ENCODE measurements at regions not wholly inside any gene's neighbourhood (a gene's known extent, or its start where the extent isn't known, plus 50 kb on each side); places are given as distances from the start of the nearest gene placed in this dataset.
A peak's percentile ranks its signal among the peaks of the same experiment; 100 is the strongest.
"Not testable (repeated sequence)": the region's sequence is repeated elsewhere in the genome, so short reads cannot be mapped to it uniquely, and the experiment has no call there.

DNA sequence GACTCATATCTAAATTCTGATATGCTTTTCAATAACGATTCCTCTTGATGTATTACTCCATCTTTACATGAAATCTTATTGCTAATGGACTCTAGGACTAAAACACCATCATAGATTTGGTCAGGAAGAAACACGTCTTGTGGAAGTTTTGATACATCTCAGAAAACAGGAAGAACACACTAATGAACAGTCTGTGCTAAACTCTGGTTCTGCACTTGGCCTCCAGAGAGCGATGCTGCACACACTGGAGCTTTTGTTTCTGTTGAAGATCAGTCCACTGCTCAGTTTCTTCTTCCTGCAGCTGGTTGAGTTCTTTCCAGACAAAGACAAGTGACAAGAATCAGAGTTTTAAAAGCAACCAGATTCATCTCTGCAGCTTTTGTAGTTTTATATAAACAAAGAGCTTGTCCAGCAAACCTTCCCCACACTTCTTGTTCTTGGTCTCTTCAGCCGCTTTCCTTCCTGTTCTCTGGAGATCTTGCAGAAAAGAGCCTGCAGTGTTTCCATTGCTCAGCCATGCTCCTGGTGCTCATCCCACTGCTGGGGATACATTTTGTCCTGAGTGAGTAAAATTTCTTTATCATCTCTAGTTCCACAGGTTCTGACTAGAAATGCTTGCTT is 229.1 kb upstream of the OR4E1 start:
- no peak for DNase-seq (ENCODE audit: low spot score)

DNA sequence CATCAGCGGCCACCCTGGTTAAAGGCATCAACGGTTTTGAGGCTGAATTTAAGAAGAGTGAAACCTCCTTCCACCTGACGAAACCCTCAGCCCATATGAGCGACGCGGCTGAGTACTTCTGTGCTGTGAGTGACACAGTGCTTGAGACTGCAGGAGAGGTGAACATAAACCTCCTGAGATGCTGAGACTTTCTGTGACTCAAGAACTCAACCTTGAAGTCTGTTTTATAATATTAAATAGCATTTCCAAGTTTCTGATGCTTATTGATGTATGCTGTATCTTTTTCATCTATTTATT is 221.2 kb upstream of the OR4E1 start:
- DNase-seq (ENCODE audit: low spot score) = not testable (repeated sequence)

DNA sequence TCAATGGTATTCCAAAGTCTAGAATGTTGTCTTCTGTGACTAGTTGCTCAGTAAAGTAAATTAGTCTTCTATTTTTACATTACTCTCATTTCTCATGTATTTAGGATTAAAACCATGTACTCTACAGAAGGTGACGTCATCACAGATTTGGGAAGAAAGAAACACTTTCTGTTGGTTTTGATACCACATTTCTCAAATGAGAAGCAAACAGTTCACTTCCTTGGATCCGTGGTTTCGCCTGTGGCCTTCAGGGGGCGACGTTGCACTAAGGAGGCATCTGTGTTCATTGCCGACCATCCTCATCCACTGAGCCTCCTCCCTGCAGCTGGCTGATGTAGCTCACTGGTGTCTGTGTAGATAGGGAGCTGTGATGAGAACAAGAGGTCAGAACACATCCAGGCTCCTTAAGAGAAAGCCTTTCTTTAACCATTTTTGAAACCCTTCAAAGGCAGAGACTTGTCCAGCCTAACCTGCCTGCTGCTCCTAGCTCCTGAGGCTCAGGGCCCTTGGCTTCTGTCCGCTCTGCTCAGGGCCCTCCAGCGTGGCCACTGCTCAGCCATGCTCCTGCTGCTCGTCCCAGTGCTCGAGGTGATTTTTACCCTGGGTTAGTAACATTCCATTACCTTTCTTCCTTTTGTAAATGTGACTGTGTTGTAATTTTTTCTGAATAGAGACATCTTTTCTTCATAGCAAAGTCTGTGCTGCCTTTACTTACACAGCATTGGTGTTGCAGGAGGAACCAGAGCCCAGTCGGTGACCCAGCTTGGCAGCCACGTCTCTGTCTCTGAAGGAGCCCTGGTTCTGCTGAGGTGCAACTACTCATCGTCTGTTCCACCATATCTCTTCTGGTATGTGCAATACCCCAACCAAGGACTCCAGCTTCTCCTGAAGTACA is 220.6 kb upstream of the OR4E1 start:
- no peak for DNase-seq (ENCODE audit: low spot score)

DNA sequence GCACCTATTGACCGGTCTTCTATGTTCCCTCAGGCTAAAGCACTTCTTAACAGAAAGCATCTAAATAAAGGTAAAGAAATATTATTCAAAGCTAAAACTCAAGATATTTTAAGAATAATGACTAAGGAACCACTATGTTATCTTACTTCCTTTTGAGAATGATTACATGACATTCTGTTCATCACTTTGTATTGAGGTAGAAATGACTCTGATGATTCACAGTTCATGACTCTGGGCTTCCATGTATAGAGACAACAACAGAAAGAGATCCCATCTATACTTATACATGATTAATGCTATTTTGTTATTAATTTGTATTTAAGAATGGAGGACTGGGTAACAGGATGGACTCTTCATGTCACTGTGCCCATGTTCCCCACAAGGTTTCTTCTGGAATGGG is 218.3 kb upstream of the OR4E1 start:
- DNase-seq (ENCODE audit: low spot score) = no peak

DNA sequence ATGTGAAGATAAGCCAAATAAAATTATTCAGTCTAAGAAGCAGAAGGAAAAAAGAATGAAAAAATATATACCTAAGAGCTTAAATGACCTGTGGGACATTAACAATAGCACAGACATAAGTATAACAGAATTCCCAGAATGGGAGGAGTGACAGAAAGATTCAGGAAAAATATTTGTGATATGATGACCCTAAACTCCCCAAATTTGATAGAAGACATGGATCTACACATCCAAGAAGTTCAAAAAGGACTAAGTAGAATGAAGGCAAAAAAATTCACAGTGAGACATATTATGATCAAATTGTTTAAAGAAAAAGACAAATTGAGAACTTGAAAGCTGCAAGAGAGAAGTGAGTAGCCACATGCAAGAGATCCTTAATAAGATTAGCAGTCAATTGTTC is 211.4 kb upstream of the OR4E1 start:
- no peak for DNase-seq (ENCODE audit: low spot score)

DNA sequence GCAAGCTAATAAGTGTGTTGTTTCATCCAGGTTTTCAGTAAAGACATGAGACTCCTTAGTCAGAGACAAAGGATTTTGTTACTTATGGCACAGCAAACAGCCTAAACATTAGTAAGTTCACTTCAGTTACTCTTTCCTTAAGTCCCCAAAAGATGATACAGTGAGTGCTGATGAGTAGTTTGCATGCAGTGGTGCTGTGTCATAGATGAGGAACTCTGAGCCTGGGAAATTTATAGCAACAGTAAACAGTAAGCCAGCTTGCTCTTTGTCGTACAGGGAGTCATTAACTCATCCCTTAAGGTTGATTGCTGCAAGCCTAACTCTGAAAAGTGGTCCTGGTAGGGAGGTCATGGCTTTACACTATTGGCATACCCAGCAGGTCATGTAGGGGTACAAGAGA is 208.6 kb upstream of the OR4E1 start:
- DNase-seq (ENCODE audit: low spot score) = no peak

DNA sequence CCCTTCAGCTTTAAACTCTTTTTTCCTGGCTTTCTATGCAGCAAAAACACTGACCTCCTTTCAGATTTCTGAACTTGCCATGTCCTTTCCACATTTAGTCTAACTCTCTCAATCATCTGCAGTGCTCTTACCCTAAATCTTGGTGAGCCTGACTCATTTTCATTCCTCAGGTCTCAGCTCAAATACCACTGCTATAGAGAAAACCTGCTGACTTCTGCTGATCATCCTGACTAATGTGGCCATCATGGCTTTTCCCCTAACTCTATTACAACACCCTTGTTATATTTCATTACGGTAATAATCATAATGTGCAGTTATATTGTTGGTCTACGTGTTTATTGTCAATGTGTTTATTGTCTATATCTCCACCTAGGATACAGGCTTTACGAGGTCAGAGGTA is 207.3 kb upstream of the OR4E1 start:
- DNase-seq (ENCODE audit: low spot score) = no peak

DNA sequence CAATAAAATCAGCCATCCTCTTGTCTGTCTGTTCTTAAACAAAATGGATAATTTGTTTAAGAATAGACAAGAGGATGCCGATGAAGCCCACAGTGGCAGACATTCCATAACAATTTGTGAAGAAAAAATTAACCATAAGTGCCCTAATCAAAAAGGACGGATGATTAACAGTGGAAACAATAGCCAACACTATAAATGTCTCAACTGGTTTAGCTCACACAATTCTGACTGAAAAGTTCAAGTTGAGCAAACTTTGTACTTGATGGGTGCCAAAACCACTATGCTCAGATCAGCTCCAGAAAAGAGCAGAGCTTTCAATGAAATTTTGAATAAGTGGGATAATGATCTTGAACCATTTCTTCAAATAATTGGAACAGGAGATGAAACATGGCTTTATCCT is 202.2 kb upstream of the OR4E1 start:
- no peak for DNase-seq (ENCODE audit: low spot score)

DNA sequence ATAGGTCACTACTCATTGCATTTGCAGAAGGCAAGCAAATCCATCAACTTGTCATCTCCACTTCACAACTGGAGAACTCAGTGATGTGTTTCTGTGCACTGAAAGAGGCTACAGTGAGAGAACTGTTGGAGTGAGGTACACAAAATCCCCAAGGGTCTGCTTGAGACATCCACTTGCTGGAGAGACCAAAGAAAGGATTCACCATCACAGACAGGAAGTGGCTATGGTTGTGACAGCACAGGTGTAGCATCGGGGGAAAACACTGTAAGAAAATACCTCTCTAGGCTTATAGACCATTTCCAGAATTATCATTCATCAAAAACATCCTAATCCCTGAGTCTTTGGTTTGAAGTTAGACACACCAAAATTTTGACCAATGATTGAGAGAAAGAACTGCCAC is 201.3 kb upstream of the OR4E1 start:
- no peak for DNase-seq (ENCODE audit: low spot score)

DNA sequence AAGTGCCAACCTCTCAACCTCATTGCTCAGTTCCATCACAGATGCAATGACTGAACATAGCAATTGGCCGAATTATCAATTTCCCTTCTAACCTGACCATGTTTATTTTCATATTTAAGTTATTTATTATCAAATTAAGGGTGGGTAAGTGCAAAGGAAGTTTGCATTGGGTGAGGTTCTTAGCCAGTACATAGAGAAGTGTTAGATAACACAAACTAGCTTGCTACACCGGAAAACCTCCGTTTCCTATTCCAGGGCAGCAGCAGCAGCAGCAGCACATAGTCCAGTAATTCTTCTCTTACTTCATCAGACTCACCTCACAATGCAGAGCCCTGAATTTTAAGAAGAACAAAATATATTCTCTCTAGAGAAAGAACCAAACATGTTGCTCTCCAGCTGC is 200.5 kb upstream of the OR4E1 start:
- DNase-seq (ENCODE audit: low spot score) = no peak

DNA sequence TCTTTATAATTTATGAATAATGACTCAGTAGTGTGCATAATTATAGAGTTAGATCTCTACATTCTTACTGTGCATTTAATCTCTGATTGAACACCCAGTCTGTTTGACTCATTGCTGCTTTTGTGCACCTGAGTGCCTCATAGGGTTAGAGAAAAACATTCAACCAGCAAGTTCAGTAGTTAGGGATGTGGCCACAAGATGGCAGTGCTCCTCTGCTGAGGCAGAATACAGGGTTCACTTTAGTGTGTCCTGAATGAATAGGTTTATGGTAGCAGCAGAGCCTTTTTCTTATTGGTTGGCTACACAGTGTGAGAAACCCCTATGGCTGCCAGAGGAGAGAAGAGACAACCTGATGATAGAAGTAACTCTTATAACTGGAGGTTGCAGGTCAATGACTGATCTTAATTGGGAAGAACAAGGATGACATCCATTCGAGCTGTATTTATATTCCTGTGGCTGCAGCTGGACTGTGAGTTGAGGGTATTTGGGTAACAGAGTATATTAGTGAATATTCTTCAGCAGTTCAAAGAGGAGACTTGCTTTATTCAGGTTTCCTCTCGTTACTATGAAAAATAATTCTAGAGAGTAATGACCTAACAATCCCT is 194.9 kb upstream of the OR4E1 start:
- DNase-seq (ENCODE audit: low spot score) = peak; percentile 37

DNA sequence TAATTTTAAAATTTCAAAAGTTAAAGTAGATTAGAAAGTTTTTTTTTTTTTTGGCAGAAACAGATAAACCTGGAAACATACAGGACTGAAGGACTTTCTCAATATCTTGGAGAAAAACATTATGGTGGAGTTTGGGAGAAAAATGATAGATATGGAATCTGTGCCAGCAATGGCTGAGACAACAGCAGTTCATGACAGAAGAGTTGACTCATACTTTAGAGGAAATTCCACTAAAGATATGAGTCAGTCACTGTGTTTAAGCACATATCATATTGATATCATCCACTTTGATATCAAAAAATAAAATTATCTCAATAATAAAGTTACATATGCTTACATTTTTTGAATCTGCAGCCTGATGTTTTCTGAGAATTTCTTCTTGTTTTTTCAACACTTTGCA is 193.9 kb upstream of the OR4E1 start:
- peak; percentile 5 for DNase-seq (ENCODE audit: low spot score)

DNA sequence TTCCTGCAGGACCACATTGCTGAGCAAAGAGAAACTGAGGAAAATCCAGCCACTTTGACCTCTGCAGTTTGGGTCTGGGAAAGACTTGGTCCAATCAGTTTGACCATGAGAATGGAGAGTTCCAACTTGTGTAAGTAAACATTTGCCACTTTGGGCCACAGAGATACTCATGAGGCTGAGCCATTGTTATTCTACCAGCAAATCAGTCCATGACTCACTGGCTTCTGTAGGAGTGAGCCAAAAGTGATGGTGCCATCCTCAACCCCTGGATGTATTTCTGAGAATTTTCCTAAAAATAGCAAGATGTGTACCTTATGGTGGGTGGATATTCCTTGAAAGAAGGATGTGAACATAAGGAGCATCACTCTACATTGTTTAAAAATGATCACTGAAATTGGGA is 192.9 kb upstream of the OR4E1 start:
- DNase-seq (ENCODE audit: low spot score) = no peak

DNA sequence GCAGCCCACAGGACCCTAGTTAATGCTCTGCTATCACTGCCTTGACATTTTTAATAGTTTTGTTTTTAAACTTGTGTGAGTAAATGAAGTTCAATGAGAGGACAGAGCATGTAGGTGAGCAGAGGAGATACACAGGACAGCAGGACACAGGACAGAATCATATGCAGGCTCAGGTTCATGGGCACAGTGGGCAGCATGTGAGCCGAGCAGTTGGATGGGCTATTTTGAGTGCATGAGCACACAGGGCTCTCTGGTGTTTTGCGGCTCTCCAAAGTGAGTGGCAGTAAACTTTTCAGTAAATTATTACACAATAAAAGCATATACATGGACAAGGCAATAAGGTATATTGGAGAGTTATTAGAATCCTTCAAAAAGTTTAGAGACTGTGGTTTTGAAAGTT is 189.7 kb upstream of the OR4E1 start:
- no peak for DNase-seq (ENCODE audit: low spot score)

DNA sequence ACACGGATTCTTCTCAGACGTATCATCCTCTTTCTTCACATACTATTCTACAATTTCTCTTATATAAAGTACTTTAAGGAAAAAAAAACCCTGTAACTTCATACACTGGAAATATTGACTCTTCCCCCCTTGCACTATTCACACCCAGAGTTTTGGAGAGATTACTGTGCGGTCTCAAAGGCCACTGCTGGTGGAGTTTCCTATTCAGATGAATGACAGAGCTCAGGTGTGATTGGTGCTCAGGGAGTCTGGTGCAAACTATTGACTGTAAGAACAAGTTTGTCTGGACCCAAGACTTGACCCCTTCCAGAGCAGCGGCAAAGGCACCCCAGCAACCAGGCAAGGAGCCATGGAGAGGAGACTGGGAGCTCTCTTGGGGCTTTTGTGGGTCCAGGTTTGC is 187.5 kb upstream of the OR4E1 start:
- DNase-seq (ENCODE audit: low spot score) = no peak

DNA sequence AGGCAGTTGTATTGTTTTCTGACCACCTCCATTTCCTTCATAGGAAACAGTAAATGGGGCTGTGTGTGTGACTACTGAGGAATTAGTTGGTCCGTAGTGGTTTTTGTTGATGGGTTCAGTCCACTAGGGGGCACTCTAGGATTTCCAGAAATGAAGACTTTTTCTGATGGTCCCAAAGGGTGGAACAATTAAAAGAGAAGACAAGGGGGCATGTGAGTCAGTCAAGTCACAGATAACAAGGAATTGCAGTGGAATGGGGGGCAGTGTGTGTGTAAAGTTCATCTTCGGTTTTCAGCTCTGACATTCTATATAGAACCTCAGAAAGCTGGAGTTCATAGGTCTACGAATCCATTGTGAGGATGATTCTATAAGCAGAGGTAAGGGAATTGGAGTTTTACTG is 186.6 kb upstream of the OR4E1 start:
- DNase-seq (ENCODE audit: low spot score) = peak; percentile 6

DNA sequence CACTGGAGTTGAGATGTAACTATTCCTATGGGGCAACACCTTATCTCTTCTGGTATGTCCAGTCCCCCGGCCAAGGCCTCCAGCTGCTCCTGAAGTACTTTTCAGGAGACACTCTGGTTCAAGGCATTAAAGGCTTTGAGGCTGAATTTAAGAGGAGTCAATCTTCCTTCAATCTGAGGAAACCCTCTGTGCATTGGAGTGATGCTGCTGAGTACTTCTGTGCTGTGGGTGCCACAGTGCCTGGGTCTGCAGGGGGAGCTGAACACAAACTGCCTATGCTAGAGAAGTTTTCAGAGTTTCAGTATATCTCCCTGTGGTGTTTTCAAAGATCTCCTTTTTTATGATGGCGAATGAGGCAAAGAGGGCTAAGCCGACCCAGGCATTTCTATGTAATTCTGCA is 179.2 kb upstream of the OR4E1 start:
- DNase-seq (ENCODE audit: low spot score) = no peak

DNA sequence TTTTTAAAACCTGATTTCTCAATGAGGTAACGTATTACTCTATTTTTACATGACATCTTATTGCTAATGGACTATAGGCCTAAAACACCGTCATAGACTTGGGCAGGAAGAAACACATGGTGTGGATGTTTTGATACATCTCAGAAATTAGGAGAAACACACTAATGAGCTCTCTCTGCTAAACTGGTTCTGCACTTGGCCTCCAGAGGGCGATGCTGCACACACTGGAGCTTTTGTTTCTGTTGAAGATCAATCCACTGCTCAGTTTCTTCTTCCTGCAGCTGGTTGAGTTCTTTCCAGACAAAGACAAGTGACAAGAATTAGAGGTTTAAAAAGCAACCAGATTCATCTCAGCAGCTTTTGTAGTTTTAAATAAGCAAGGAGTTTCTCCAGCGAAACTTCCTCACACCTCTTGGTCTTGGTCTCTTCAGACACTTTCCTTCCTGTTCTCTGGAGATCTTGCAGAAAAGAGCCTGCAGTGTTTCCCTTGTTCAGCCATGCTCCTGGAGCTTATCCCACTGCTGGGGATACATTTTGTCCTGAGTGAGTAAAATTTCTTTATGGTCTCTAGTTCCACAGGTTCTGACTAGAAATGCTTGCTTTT is 178.5 kb upstream of the OR4E1 start:
- DNase-seq (ENCODE audit: low spot score) = peak; percentile 14

DNA sequence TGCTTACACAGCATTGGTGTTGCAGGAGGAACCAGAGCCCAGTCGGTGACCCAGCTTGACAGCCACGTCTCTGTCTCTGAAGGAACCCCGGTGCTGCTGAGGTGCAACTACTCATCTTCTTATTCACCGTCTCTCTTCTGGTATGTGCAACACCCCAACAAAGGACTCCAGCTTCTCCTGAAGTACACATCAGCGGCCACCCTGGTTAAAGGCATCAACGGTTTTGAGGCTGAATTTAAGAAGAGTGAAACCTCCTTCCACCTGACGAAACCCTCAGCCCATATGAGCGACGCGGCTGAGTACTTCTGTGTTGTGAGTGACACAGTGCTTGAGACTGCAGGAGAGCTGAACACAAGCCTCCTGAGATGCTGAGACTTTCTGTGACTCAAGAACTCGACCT is 173.3 kb upstream of the OR4E1 start:
- not testable (repeated sequence) for DNase-seq (ENCODE audit: low spot score)

DNA sequence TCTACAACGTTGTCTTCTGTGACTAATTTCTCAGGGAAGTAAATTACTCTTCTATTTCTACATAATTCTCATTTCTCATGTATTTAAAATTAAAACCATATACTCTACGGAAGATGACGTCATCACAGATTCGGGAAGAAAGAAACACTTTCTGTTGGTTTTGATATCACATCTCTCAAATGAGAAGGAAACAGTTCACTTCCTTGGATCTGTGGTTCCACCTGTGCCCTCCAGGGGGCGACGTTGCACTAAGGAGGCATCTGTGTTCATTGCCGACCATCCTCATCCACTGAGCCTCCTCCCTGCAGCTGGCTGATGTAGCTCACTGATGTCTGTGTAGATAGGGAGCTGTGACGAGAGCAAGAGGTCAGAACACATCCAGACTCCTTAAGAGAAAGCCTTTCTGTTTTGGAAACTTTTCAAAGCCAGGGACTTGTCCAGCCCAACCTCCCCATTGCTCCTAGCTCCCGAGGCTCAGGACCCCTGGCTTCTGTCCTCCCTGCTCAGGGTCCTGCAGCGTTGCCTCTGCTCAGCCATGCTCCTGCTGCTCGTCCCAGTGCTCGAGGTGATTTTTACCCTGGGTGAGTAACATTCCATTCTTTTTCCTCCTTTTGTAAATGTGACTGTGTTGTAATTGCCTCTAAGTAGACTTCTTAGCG is 172.7 kb upstream of the OR4E1 start:
- DNase-seq (ENCODE audit: low spot score) = no peak

DNA sequence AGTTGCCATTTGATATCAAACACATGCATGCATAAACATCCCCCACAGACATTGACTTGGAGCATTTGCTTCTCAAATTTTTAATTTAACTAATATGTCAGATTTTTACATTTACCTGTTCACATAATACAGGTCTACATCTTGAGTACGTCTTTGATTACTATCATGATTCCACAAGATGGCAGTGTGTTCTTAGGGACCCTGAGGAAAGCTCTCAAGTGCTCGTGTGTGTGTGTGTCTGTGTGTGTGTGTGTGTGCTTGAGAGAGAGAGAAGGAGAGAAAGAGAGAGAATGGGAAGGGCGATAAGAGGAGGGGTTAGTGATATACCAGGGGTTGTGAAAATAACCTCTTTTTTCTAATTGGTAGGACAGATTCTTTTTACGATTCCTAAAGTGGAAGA is 167.1 kb upstream of the OR4E1 start:
- DNase-seq (ENCODE audit: low spot score) = no peak

DNA sequence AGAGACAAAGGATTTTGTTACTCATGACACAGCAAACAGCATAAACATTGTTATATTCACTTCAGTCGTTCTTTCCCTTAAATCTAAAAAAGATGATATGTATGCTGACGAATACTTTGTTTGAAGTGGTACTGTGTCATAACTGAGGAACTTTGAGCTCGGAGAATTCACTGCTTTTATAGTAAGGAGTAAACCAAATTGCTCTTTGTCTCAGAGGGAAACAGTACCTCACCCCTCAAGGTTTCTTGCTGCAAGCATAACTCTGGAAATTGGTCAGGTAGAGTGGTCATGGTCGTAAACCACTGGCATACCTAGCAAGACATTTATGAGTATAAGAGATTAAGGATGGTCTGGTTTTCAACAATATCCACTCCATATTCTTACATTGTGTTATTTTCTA is 160.2 kb upstream of the OR4E1 start:
- DNase-seq (ENCODE audit: low spot score) = no peak

DNA sequence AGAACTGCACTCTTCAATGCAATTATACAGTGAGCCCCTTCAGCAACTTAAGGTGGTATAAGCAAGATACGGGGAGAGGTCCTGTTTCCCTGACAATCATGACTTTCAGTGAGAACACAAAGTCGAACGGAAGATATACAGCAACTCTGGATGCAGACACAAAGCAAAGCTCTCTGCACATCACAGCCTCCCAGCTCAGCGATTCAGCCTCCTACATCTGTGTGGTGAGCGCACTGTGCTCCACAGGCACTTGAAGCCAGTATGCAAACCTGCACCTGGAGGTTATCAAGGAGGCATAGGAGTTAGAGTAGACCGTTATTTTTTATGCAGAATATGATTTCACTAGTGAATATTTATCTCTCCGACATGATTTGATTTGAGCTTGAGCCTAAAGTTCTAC is 152.2 kb upstream of the OR4E1 start:
- DNase-seq (ENCODE audit: low spot score) = no peak

Measured in AG08396 (cell line).